KMS-11 (cell line): ENCODE measurements at regions not wholly inside any gene's neighbourhood (a gene's known extent, or its start where the extent isn't known, plus 50 kb on each side); places are given as distances from the start of the nearest gene placed in this dataset.

ENCODE experiments used
- H2AFZ ChIP-seq: fragments of 200-600 bp; sonication (generic); 2 replicates; pipeline ENCODE4 v1.6.1; 2016; ENCODE audit warnings: antibody characterized with exemption, mixed run types, low read depth
- H3K27ac ChIP-seq: fragments of 200-600 bp; sonication (generic); 2 replicates; pipeline ENCODE4 v1.6.1; 2016; ENCODE audit warnings: mild to moderate bottlenecking, mixed run types
- H3K27me3 ChIP-seq: fragments of 200-600 bp; sonication (generic); 2 replicates; pipeline ENCODE4 v1.6.1; 2017; ENCODE audit warnings: mild to moderate bottlenecking, low read depth, mixed run types, moderate library complexity; ENCODE audit not compliant: insufficient read depth
- H3K36me3 ChIP-seq: fragments of 200-600 bp; sonication (generic); 2 replicates; pipeline ENCODE4 v1.6.1; 2017; ENCODE audit warnings: mild to moderate bottlenecking, mixed run types; ENCODE audit not compliant: insufficient read depth
- H3K4me1 ChIP-seq: fragments of 200-600 bp; sonication (generic); 2 replicates; pipeline ENCODE4 v1.6.1; 2016; ENCODE audit warnings: mild to moderate bottlenecking, low read depth, mixed run types; ENCODE audit not compliant: poor library complexity, severe bottlenecking
- H3K4me2 ChIP-seq: fragments of 200-600 bp; sonication (generic); 2 replicates; pipeline ENCODE4 v1.7.0; 2016; ENCODE audit warnings: mild to moderate bottlenecking, mixed run types
- H3K4me3 ChIP-seq: fragments of 200-600 bp; sonication (generic); IDR thresholded peaks from 2 replicates; pipeline ENCODE4 v1.6.1; 2017; ENCODE audit warnings: low read depth, low read length, mixed read lengths; ENCODE audit not compliant: insufficient read depth
- H3K79me2 ChIP-seq: fragments of 200-600 bp; sonication (generic); 2 replicates; pipeline ENCODE4 v1.6.1; 2016; ENCODE audit warnings: low read depth, mixed run types; ENCODE audit not compliant: insufficient read depth
- H3K9ac ChIP-seq: fragments of 200-600 bp; sonication (generic); 2 replicates; pipeline ENCODE4 v1.6.1; 2016; ENCODE audit warnings: mild to moderate bottlenecking, mixed run types
- H4K20me1 ChIP-seq: fragments of 200-600 bp; sonication (generic); 2 replicates; pipeline ENCODE4 v1.6.1; 2016; ENCODE audit warnings: mild to moderate bottlenecking, mixed run types; ENCODE audit not compliant: insufficient read depth
- CTCF ChIP-seq: fragments of 200-600 bp; sonication (generic); conservative IDR thresholded peaks from 2 replicates; pipeline ENCODE4 v1.6.1; 2017; ENCODE audit warnings: low read depth, mild to moderate bottlenecking, antibody characterized with exemption, low read length, moderate library complexity, mixed read lengths

- no peak overlapping the region for H3K4me2 ChIP-seq
Measured at GRCh38 chr22:27213766-27214581, 556.6 kb downstream of the MIAT start.

GRCh38 chr22:27214691-27215090 lies 557.3 kb downstream of the MIAT start:
- Histone ChIP-seq H3K79me2 (no peaks in the 10 kb centered on the region), H3K4me3 (no peak overlapping the region), H3K36me3 (no peaks in the 10 kb centered on the region), H3K4me2 (no peak overlapping the region), H3K4me1 (no peaks in the 10 kb centered on the region), H3K9ac (no peak overlapping the region), H3K27me3 (peaks cover 2% of the 10 kb centered on the region; the same call in 1 of the 2 replicates), H2AFZ (no peak overlapping the region), H4K20me1 (no peaks in the 10 kb centered on the region), H3K27ac (no peak overlapping the region)
- no peak for TF ChIP-seq CTCF

More at GRCh38 chr22:27213766-27214581, 556.6 kb downstream of the MIAT start:
- Histone ChIP-seq H3K27me3 (peaks cover 3% of the 10 kb centered on the region; the same call in 1 of the 2 replicates), H4K20me1 (no peaks in the 10 kb centered on the region), H2AFZ (no peak overlapping the region), H3K79me2 (no peaks in the 10 kb centered on the region), H3K9ac (no peak overlapping the region), H3K4me3 (no peak overlapping the region), H3K27ac (no peak overlapping the region), H3K4me1 (no peaks in the 10 kb centered on the region), H3K36me3 (no peaks in the 10 kb centered on the region)
- no peak for TF ChIP-seq CTCF

GRCh38 chr22:27215871-27216270 lies 558.5 kb downstream of the MIAT start:
- H3K36me3 ChIP-seq: no peaks in the 10 kb centered on the region
- H3K4me2 ChIP-seq: no peak overlapping the region
- H2AFZ ChIP-seq: no peak overlapping the region
- no peak overlapping the region for H3K4me3 ChIP-seq
- H3K4me1 ChIP-seq: no peaks in the 10 kb centered on the region
- H3K27ac ChIP-seq: no peak overlapping the region
- H3K9ac ChIP-seq: no peak overlapping the region
- H4K20me1 ChIP-seq: no peaks in the 10 kb centered on the region
- no peaks in the 10 kb centered on the region for H3K79me2 ChIP-seq
- no peaks in the 10 kb centered on the region; the same call in 1 of the 2 replicates for H3K27me3 ChIP-seq
- no peak for TF ChIP-seq CTCF

- H2AFZ ChIP-seq: no peak overlapping the region
- H3K36me3 ChIP-seq: no peaks in the 10 kb centered on the region
- TF ChIP-seq CTCF: no peak
- no peaks in the 10 kb centered on the region for H3K4me1 ChIP-seq
- no peak overlapping the region for H3K4me3 ChIP-seq
- no peaks in the 10 kb centered on the region; the same call in 1 of the 2 replicates for H3K27me3 ChIP-seq
- no peak overlapping the region for H3K9ac ChIP-seq
- no peak overlapping the region for H3K4me2 ChIP-seq
- H4K20me1 ChIP-seq: no peaks in the 10 kb centered on the region
- H3K27ac ChIP-seq: no peak overlapping the region
- H3K79me2 ChIP-seq: no peaks in the 10 kb centered on the region
Measured at GRCh38 chr22:27216444-27216843, 559.1 kb downstream of the MIAT start.
